ENCODE measurements at regions not wholly inside any gene's neighbourhood (a gene's known extent, or its start where the extent isn't known, plus 50 kb on each side); places are given as distances from the start of the nearest gene placed in this dataset.

DNA sequence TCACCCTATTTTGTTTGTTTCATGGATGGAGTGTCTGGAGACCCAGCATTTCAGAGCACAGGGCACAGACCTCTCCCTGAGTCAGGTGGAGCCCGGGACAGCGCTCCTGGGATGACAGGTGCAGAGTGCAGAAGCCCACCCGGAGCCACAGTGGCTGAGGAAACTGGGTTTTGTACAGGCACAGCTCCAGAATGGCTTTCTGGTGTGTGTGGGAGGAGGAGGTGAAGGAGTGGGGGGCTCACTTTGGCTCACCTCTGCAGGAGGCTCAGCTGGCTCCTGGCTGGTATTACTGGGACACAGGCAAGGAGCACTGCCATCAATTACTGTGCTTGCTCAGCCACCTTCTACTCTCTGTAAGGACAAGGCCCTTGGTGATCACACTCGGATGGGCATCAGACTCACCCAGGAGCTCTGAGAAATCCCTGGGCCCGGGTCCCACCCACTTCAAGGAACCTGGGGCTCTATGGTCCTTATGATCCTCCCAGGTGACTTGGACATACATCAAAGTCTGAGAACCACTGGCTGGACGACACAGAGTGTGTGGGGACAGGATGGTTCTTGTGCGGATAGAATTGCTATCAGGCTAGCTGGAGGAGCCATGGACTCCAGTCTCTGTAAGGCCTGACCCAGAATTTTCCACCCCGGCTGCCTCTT, 221.1 kb upstream of the ZNF32 start:
- no peak for DNase-seq (ENCODE audit: low read depth)

- DNase-seq (ENCODE audit: low read depth), result no peak
These were observed 220.3 kb upstream of the ZNF32 start for GRCh38 chr10:43868952-43869351.

DNA sequence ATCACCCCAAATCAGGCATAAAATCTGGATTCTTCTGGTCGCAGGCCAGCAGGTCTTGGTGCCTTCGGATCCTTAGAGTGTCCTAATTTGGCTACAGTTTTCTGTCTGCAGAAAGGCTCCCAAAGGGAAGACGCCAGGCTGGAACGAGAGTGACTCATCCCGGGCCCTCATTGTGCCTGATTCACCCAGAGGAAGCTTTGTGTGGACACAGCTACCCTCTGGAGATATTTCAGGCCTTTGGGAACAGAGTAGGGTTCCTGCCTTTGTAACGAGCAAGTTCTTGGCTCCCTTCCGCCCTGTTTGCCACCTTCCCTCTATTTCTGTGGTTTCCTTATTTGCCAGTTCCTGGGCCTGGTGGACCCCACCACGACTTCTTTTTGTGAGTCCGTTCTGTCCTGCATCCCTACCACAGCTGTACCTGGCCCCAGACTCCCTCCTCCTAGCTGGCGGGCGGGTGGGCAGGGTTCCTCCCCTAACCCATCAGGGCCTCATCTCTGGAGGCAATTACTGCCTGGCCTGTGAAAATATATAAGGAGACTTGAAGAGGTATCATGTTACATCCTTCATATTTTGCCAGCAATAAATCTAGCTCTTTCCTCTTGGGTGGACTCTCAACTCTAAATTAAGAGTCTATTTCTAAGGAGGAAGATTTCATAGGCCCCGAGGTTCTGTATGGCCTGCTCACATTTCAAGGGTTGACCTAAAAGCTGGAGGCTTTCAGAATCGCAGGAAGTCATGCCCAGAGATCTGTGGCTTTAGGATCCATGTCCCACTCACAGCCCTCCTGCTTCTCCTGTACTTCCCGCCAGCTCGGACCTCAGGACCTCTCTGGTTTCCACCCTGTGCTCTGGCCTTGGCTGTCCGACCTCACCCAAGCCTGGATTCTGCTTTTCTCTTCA, 219.2 kb upstream of the ZNF32 start:
- peak; percentile 76 for DNase-seq (ENCODE audit: low read depth)

- no peak for DNase-seq (ENCODE audit: low read depth)
These were observed 218.4 kb upstream of the ZNF32 start for GRCh38 chr10:43867113-43867512.

GRCh38 chr10:43866712-43867111, 218.0 kb upstream of the ZNF32 start:
- no peak for DNase-seq (ENCODE audit: low read depth)

DNA sequence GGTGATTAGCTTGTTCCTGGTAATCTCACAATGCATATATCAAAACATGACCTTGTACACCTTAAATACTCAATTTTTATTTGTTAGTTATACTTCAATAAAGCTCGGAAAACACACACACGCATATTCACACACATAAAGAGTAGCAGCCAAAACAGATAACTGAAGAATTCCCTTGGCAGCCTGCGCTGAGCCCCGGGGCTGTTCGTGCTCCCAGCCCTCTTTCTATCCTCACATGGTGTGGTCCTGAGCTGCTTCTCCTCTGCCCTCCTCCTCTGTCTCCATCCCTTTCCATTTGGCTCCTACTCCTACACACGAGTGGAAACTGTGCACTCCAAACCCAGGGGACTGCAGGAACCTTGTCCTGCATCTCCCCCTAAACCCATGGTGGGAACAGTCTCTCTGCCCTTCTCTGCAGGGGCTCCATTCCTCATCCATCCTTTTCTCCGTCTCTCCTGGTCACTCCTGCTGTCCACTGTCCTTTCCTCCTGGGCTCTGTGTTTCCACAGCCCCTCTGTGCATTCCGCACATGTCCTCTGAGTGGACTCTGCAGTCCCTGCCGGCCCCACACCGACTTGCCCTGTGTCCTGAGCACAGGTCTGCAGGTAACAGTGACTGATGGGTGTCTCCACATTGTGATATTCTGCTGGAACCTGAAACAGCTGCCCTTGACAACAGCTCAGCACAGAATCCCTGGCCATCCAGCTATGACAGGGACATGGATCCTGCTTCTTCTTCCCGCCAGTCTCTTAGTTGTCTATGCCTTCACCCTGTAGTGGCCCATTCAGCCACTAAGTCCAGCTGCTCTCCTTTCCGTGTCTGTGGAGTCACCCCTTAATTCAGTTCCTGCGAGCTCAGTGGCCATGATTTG, 216.8 kb upstream of the ZNF32 start:
- no peak for DNase-seq (ENCODE audit: low read depth)

GRCh38 chr10:43864656-43865055, 216.0 kb upstream of the ZNF32 start:
- no peak for DNase-seq (ENCODE audit: low read depth)

- peak; percentile 62 for DNase-seq (ENCODE audit: low read depth)
These were observed 215.3 kb upstream of the ZNF32 start for GRCh38 chr10:43863859-43864591.

GRCh38 chr10:43863270-43863669, 214.6 kb upstream of the ZNF32 start:
- no peak for DNase-seq (ENCODE audit: low read depth)

GRCh38 chr10:43862756-43863155, 214.1 kb upstream of the ZNF32 start:
- DNase-seq (ENCODE audit: low read depth), result no peak

DNA sequence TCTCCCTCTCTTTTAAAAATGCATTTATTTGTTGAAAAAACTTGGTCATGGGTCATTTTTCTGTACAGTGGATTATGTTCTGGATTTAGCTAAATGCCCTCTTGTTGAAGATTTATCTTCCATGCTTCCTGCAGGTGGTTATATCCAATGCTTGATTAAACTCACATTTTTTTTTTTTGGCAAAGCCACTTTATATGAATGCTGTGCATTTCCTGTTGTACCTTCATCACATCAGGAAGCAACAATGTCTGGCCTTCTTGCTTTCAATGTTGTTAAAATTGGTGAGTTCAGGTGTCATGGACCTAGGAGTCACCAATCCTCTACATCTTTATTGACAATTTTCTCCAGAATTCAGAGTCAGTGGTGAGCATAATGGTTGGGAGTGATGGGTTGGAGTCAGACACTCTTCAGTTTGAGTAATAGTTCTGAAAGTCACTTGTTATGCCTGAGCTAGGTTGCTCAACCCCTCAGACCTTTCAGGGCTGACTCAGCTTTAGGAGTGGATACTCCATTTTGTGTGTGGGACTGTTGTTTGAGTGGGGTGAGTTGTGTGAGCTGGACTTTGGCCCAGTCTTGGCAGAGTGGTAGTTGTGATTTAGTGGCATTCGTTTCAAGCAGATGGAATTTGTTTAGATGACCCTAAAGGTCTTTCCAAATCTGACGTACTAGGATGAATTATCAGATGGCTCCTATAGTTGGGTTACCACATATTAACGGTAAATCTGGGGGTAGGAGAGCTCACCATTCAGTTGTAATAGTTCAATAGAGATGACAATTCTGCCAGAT, 213.5 kb upstream of the ZNF32 start:
- peak; percentile 94 for DNase-seq (ENCODE audit: low read depth)

DNA sequence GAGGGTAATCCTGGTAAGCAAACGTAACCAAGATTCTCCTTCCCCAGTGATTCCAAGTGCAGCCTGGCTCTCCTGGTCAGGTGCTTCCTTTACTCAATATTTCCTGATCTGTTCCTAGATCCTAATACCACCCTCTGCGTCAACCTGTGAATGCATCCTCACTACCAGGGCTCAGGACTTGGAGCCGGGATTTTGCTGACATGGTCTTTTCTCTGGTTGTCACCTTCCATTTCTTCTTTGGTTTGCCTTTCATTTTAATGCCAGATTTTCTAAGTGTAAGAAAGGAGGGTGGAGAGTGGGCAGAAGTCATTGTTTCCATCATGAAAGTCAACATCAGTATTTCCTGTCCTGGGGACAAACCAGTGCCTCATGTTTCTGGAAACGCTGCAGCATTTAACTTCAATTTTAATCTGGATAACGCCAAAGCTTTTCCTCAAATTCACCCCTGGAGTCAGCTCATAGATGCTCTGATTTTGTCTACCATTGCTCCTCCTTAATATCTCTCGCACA, 210.4 kb upstream of the ZNF32 start:
- no peak for DNase-seq (ENCODE audit: low read depth)

GRCh38 chr10:43857931-43858315, 209.2 kb upstream of the ZNF32 start:
- DNase-seq (ENCODE audit: low read depth), result no peak

- DNase-seq (ENCODE audit: low read depth), result peak; percentile 71
These were observed 208.7 kb upstream of the ZNF32 start for GRCh38 chr10:43857206-43857930.

GRCh38 chr10:43856299-43856698, 207.6 kb upstream of the ZNF32 start:
- DNase-seq (ENCODE audit: low read depth), result no peak

DNA sequence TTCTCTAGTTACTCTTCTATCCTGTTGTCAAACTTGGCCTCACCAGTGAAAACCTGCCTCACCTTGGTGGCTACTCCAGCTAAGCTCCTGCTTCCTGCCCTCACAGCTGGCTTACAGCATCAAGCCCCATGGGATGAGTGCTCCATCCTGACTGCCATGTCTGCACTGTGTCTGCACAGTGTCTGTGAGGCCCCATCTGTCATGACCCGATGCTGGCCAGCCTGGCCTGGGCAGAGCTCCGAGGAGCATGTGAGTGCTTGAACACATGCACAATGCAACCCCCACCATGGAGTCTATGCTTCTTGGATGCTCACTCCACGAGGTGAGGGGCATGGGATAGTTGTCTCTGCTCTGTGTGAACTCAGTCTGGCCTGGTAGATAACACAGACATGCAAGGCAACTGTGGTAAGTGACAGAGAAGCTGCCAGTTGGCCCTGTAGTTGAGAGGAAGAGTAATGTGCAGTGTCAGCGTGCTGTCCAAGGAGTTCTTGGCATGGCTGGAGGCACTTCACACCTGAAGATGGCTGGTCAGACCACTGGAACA, 207.1 kb upstream of the ZNF32 start:
- DNase-seq (ENCODE audit: low read depth), result no peak

- DNase-seq (ENCODE audit: low read depth), result no peak
These were observed 205.3 kb upstream of the ZNF32 start for GRCh38 chr10:43854007-43854406.

- no peak for DNase-seq (ENCODE audit: low read depth)
These were observed 204.7 kb upstream of the ZNF32 start for GRCh38 chr10:43853369-43853768.

DNA sequence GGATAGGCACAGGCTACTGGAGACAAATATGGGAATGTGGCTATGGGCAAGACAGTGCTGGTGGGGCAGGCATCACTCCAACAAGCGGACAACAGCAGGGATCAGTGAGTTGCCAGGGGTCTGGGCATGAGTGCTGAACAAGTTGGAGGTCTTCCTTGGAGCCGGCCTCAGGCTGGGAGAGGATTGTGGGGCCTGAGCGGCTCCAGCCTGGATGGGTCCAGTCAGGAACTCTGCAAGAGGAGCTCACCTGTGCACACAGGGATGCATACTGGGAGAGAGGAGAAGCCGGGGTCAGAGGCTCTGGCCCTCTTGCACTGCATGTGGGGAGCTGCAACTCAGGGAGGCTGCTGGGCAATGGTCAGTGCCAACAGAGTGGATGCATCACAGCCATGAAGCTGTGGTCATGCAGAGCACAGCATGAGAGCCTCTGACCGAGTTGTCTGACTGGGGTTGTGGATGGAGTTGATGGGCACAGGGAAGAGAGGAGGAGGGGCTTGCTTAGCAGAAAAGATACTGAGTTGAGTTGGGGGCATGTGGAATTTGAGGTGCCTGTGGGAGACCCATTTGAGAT, 204.0 kb upstream of the ZNF32 start:
- no peak for DNase-seq (ENCODE audit: low read depth)
